Stomach (tissue), 4 donors: ENCODE measurements at regions not wholly inside any gene's neighbourhood (a gene's known extent, or its start where the extent isn't known, plus 50 kb on each side); places are given as distances from the start of the nearest gene placed in this dataset.

Experiments
- CTCF ChIP-seq, 7 experiments: fragments of 450-650 bp in 4 of 7; fragments of 200-600 bp in 3 of 7; sonication (generic) in 3 of 7; IDR thresholded peaks; one replicate each; pipeline ENCODE4 v1.5.1; 2016 to 2019; ENCODE audit warnings: antibody characterized with exemption in 7 of 7, control low read depth in 2 of 7, mild to moderate bottlenecking in 1 of 7
- EP300 ChIP-seq: sonication (generic); formaldehyde crosslinking; IDR thresholded peaks from one replicate; pipeline ENCODE4 v1.6.1; 2017; ENCODE audit warnings: antibody characterized with exemption
- POLR2A ChIP-seq, 4 donors: fragments of 450-650 bp; IDR thresholded peaks; one replicate each; pipeline ENCODE4 v1.6.1; 2016; ENCODE audit warnings: antibody characterized with exemption in 4 of 4, control low read depth in 2 of 4, mild to moderate bottlenecking in 1 of 4, moderate library complexity in 1 of 4
- POLR2AphosphoS5 ChIP-seq, 3 donors: sonication (generic); formaldehyde crosslinking; IDR thresholded peaks; one replicate each; pipeline ENCODE4 v1.6.1; 2016; ENCODE audit warnings: antibody characterized with exemption in 3 of 3

- TF ChIP-seq CTCF (IDR thresholded peaks at IDR 0.05) (no peak), EP300 (no peak), POLR2A (IDR thresholded peaks at IDR 0.05) (no peak), POLR2AphosphoS5 (IDR thresholded peaks at IDR 0.05) (no peak)
These were observed 682.9 kb downstream of the KCNJ3 start for GRCh38 chr2:155381436-155381835.
